Osteoblast (primary cell): ENCODE measurements at regions not wholly inside any gene's neighbourhood (a gene's known extent, or its start where the extent isn't known, plus 50 kb on each side); places are given as distances from the start of the nearest gene placed in this dataset.
"Not testable (repeated sequence)": the region's sequence is repeated elsewhere in the genome, so short reads cannot be mapped to it uniquely, and the experiment has no call there.

ENCODE experiments used
- DNase-seq: peaks from one replicate; pipeline ENCODE4 v3.0.0; 2011; ENCODE audit warnings: low spot score, mixed read lengths; ENCODE audit not compliant: insufficient read length; ENCODE audit errors: missing footprints
- H2AFZ ChIP-seq: 2 replicates; pipeline ENCODE4 v1.6.0; 2011; ENCODE audit warnings: mild to moderate bottlenecking, low read length
- H3K27ac ChIP-seq: 2 replicates; pipeline ENCODE4 v1.5.1; 2011; ENCODE audit warnings: mild to moderate bottlenecking, low read depth, low read length, moderate library complexity
- H3K27me3 ChIP-seq: 2 replicates; pipeline ENCODE4 v1.6.0; 2012; ENCODE audit warnings: mild to moderate bottlenecking, control low read depth, inconsistent platforms, low read length, moderate library complexity; ENCODE audit not compliant: insufficient read depth
- H3K36me3 ChIP-seq: 2 replicates; pipeline ENCODE4 v1.5.1; 2011; ENCODE audit warnings: mild to moderate bottlenecking, low read length, control low read depth, moderate library complexity; ENCODE audit not compliant: insufficient read depth
- H3K4me1 ChIP-seq: 2 replicates; pipeline ENCODE4 v1.5.1; 2011; ENCODE audit warnings: mild to moderate bottlenecking, low read length, control low read depth, moderate library complexity; ENCODE audit not compliant: insufficient read depth
- H3K4me2 ChIP-seq: 2 replicates; pipeline ENCODE4 v1.6.0; 2011; ENCODE audit warnings: mild to moderate bottlenecking, low read length; ENCODE audit not compliant: insufficient read depth
- H3K4me3 ChIP-seq: fragments of 200-600 bp; sonication (generic); 3 replicates; pipeline ENCODE4 v1.5.1; 2012; ENCODE audit warnings: mild to moderate bottlenecking, low read length, inconsistent platforms; ENCODE audit not compliant: insufficient read depth
- H3K79me2 ChIP-seq: 2 replicates; pipeline ENCODE4 v1.6.0; 2012; ENCODE audit warnings: mild to moderate bottlenecking, low read length, control low read depth, inconsistent platforms; ENCODE audit not compliant: insufficient read depth
- H3K9me3 ChIP-seq: 2 replicates; pipeline ENCODE4 v1.5.1; 2011; ENCODE audit warnings: low read depth, low read length, control low read depth
- H4K20me1 ChIP-seq: 2 replicates; pipeline ENCODE4 v1.6.0; 2012; ENCODE audit warnings: mild to moderate bottlenecking, low read length, control low read depth; ENCODE audit not compliant: insufficient read depth

- not testable (repeated sequence) for H3K4me3 ChIP-seq, H2AFZ ChIP-seq, DNase-seq, H3K9me3 ChIP-seq, H4K20me1 ChIP-seq, H3K4me1 ChIP-seq, H3K27me3 ChIP-seq, H3K4me2 ChIP-seq, H3K36me3 ChIP-seq
- Histone ChIP-seq H3K27ac (peak overlapping the region; percentile 69), H3K79me2 (peaks cover 65% of the 10 kb centered on the region)
Measured at GRCh38 chr2:111480016-111480625, 359.4 kb downstream of the BCL2L11 start.

GRCh38 chr2:111480633-111481032 is 359.9 kb downstream of the BCL2L11 start:
- not testable (repeated sequence) for H3K4me1 ChIP-seq

GRCh38 chr2:111481219-111481618 is 360.5 kb downstream of the BCL2L11 start:
- H3K79me2 ChIP-seq = peaks cover 67% of the 10 kb centered on the region
- H3K27me3 ChIP-seq, H3K9me3 ChIP-seq, H4K20me1 ChIP-seq, H3K4me2 ChIP-seq, H3K36me3 ChIP-seq, H3K4me1 ChIP-seq, H3K4me3 ChIP-seq, H2AFZ ChIP-seq, DNase-seq: not testable (repeated sequence)
- peak overlapping the region; percentile 53 for H3K27ac ChIP-seq

More at GRCh38 chr2:111480633-111481032, 359.9 kb downstream of the BCL2L11 start:
- H2AFZ ChIP-seq, H3K27me3 ChIP-seq, H3K4me3 ChIP-seq, H3K4me2 ChIP-seq, H4K20me1 ChIP-seq, H3K36me3 ChIP-seq, H3K9me3 ChIP-seq: not testable (repeated sequence)
- DNase-seq = peak; percentile 47
- peaks cover 66% of the 10 kb centered on the region for H3K79me2 ChIP-seq
- H3K27ac ChIP-seq = peak overlapping the region; percentile 69

GRCh38 chr2:111482987-111483679 is 362.4 kb downstream of the BCL2L11 start:
- not testable (repeated sequence) for H3K4me2 ChIP-seq, H3K4me1 ChIP-seq, H4K20me1 ChIP-seq, H3K4me3 ChIP-seq, H3K9me3 ChIP-seq, H3K36me3 ChIP-seq, H2AFZ ChIP-seq, DNase-seq, H3K27me3 ChIP-seq, H3K27ac ChIP-seq
- H3K79me2 ChIP-seq = peaks cover 71% of the 10 kb centered on the region

- not testable (repeated sequence) for H3K9me3 ChIP-seq, H2AFZ ChIP-seq, H3K4me3 ChIP-seq, DNase-seq, H3K27ac ChIP-seq, H3K36me3 ChIP-seq, H4K20me1 ChIP-seq, H3K4me2 ChIP-seq, H3K4me1 ChIP-seq, H3K27me3 ChIP-seq
- peaks cover 67% of the 10 kb centered on the region for H3K79me2 ChIP-seq
Measured at GRCh38 chr2:111484097-111484496, 363.4 kb downstream of the BCL2L11 start.

- H3K27ac ChIP-seq, H3K4me1 ChIP-seq, H3K9me3 ChIP-seq, H3K4me2 ChIP-seq, H2AFZ ChIP-seq, H4K20me1 ChIP-seq, DNase-seq, H3K4me3 ChIP-seq, H3K27me3 ChIP-seq, H3K36me3 ChIP-seq: not testable (repeated sequence)
- peaks cover 56% of the 10 kb centered on the region for H3K79me2 ChIP-seq
Measured at GRCh38 chr2:111485895-111486294, 365.2 kb downstream of the BCL2L11 start.

GRCh38 chr2:111488451-111488850 is 367.7 kb downstream of the BCL2L11 start:
- not testable (repeated sequence) for DNase-seq, H2AFZ ChIP-seq, H3K4me3 ChIP-seq, H3K9me3 ChIP-seq, H4K20me1 ChIP-seq, H3K27me3 ChIP-seq, H3K27ac ChIP-seq, H3K4me1 ChIP-seq, H3K36me3 ChIP-seq, H3K4me2 ChIP-seq
- peaks cover 47% of the 10 kb centered on the region for H3K79me2 ChIP-seq

- H3K4me3 ChIP-seq, H3K27me3 ChIP-seq, H3K4me1 ChIP-seq, H3K36me3 ChIP-seq, H4K20me1 ChIP-seq, H3K27ac ChIP-seq, H3K9me3 ChIP-seq, DNase-seq, H3K4me2 ChIP-seq, H2AFZ ChIP-seq: not testable (repeated sequence)
- peaks cover 44% of the 10 kb centered on the region for H3K79me2 ChIP-seq
Measured at GRCh38 chr2:111489460-111489859, 368.7 kb downstream of the BCL2L11 start.

- not testable (repeated sequence) for H3K4me3 ChIP-seq, H3K27ac ChIP-seq, H4K20me1 ChIP-seq, H2AFZ ChIP-seq, H3K36me3 ChIP-seq, H3K9me3 ChIP-seq, DNase-seq, H3K4me2 ChIP-seq, H3K27me3 ChIP-seq
- Histone ChIP-seq H3K79me2 (peaks cover 35% of the 10 kb centered on the region), H3K4me1 (peaks cover 15% of the 10 kb centered on the region)
Measured at GRCh38 chr2:111491181-111491580, 370.5 kb downstream of the BCL2L11 start.
